Vagina (tissue), 2 donors: ENCODE measurements at regions not wholly inside any gene's neighbourhood (a gene's known extent, or its start where the extent isn't known, plus 50 kb on each side); places are given as distances from the start of the nearest gene placed in this dataset.

Source experiments
- DNase-seq, 2 donors: peaks; one replicate each; pipeline ENCODE4 v3.0.0-alpha.2; 2017; ENCODE audit errors: extremely low spot score in 2 of 2
- H3K27ac ChIP-seq: fragments of 200-600 bp; sonication (generic); one replicate; pipeline ENCODE4 v1.5.1; 2019
- H3K27me3 ChIP-seq: fragments of 200-600 bp; sonication (generic); one replicate; pipeline ENCODE4 v1.5.1; 2019
- H3K36me3 ChIP-seq, 2 donors: fragments of 200-600 bp; sonication (generic); one replicate each; pipeline ENCODE4 v1.5.1; 2017 to 2019
- H3K4me1 ChIP-seq: fragments of 200-600 bp; sonication (generic); one replicate; pipeline ENCODE4 v1.5.1; 2019
- H3K4me3 ChIP-seq, 2 donors: fragments of 200-600 bp; sonication (generic); 1 replicate in 1 of 2; 2 replicates in 1 of 2; pipeline ENCODE4 v1.5.1; 2016 to 2019
- H3K9me3 ChIP-seq: fragments of 200-600 bp; sonication (generic); one replicate; pipeline ENCODE4 v1.5.1; 2019
- CTCF ChIP-seq, 3 experiments: fragments of 450-650 bp in 2 of 3; fragments of 200-600 bp in 1 of 3; sonication (generic) in 1 of 3; IDR thresholded peaks; one replicate each; pipeline ENCODE4 v1.5.1; 2017 to 2019; ENCODE audit warnings: antibody characterized with exemption in 3 of 3, mild to moderate bottlenecking in 2 of 3, moderate library complexity in 2 of 3
- POLR2A ChIP-seq, 2 donors: fragments of 450-650 bp; IDR thresholded peaks; one replicate each; pipeline ENCODE4 v1.6.1; 2017; ENCODE audit warnings: antibody characterized with exemption in 2 of 2, mild to moderate bottlenecking in 2 of 2, moderate library complexity in 2 of 2
- POLR2AphosphoS5 ChIP-seq, 2 donors: sonication (generic); formaldehyde crosslinking; IDR thresholded peaks; one replicate each; pipeline ENCODE4 v1.9.0; 2017; ENCODE audit warnings: antibody characterized with exemption in 2 of 2, mild to moderate bottlenecking in 2 of 2, low read depth in 1 of 2; ENCODE audit not compliant: insufficient read depth in 1 of 2
- intact Hi-C: fragments of 100-400 bp; cut with DNase I; formaldehyde crosslinking; loops from one replicate; pipeline ENCODE4 v1.15.1; 2023

- Histone ChIP-seq H3K36me3 (no peaks in the 10 kb centered on the region), H3K4me1 (no peaks in the 10 kb centered on the region), H3K27ac (no peak overlapping the region), H3K27me3 (no peaks in the 10 kb centered on the region), H3K9me3 (no peaks in the 10 kb centered on the region), H3K4me3 (no peak overlapping the region)
- no peak for DNase-seq
- TF ChIP-seq POLR2A (IDR thresholded peaks at IDR 0.05) = no peak
- intact Hi-C loops = no loop called here
Observed at GRCh38 chr11:19379465-19379864, 138.7 kb upstream of the E2F8 start.

- Histone ChIP-seq H3K4me3 (no peak overlapping the region), H3K4me1 (no peaks in the 10 kb centered on the region), H3K27me3 (no peaks in the 10 kb centered on the region), H3K27ac (no peak overlapping the region), H3K9me3 (no peaks in the 10 kb centered on the region), H3K36me3 (no peaks in the 10 kb centered on the region)
- intact Hi-C loops = no loop called here
- no peak for TF ChIP-seq CTCF (IDR thresholded peaks at IDR 0.05)
- no peak for TF ChIP-seq POLR2AphosphoS5 (IDR thresholded peaks at IDR 0.05; ENCODE audit: insufficient read depth in 1 of 2, low read depth in 1 of 2)
- no peak for DNase-seq
Observed at GRCh38 chr11:19378814-19379213, 138.1 kb upstream of the E2F8 start.

- no peaks in the 10 kb centered on the region for H3K4me1 ChIP-seq
- TF ChIP-seq POLR2AphosphoS5 (IDR thresholded peaks at IDR 0.05; ENCODE audit: insufficient read depth in 1 of 2, low read depth in 1 of 2) = no peak
- H3K4me3 ChIP-seq = no peak overlapping the region
- DNase-seq = no peak
- no peaks in the 10 kb centered on the region for H3K36me3 ChIP-seq
- no peaks in the 10 kb centered on the region for H3K9me3 ChIP-seq
- no peak overlapping the region for H3K27ac ChIP-seq
- no peaks in the 10 kb centered on the region for H3K27me3 ChIP-seq
- intact Hi-C loops = no loop called here
Observed at GRCh38 chr11:19377881-19378280, 137.1 kb upstream of the E2F8 start.

- H3K27ac ChIP-seq = no peak overlapping the region
- TF ChIP-seq POLR2AphosphoS5 (IDR thresholded peaks at IDR 0.05; ENCODE audit: insufficient read depth in 1 of 2, low read depth in 1 of 2) = no peak
- no peaks in the 10 kb centered on the region for H3K27me3 ChIP-seq
- no peak for DNase-seq
- H3K9me3 ChIP-seq = no peaks in the 10 kb centered on the region
- intact Hi-C loops = no loop called here
- H3K4me1 ChIP-seq = peaks cover 4% of the 10 kb centered on the region
- H3K4me3 ChIP-seq = no peak overlapping the region
- H3K36me3 ChIP-seq = no peaks in the 10 kb centered on the region
Observed at GRCh38 chr11:19375440-19375839, 134.7 kb upstream of the E2F8 start.

GRCh38 chr11:19374151-19374569, 133.4 kb upstream of the E2F8 start:
- H3K9me3 ChIP-seq = no peaks in the 10 kb centered on the region
- H3K4me3 ChIP-seq = no peak overlapping the region
- H3K36me3 ChIP-seq = no peaks in the 10 kb centered on the region
- no peak for TF ChIP-seq CTCF (IDR thresholded peaks at IDR 0.05)
- TF ChIP-seq POLR2AphosphoS5 (IDR thresholded peaks at IDR 0.05; ENCODE audit: insufficient read depth in 1 of 2, low read depth in 1 of 2) = peak in 1 of 2 donors; percentile 20
- peak in 1 of 2 donors; percentile 65 for DNase-seq
- H3K4me1 ChIP-seq = peaks cover 14% of the 10 kb centered on the region
- no peak overlapping the region for H3K27ac ChIP-seq
- intact Hi-C loops = no loop called here
- no peaks in the 10 kb centered on the region for H3K27me3 ChIP-seq

- Histone ChIP-seq H3K27ac (no peak overlapping the region), H3K4me3 (no peak overlapping the region), H3K9me3 (no peaks in the 10 kb centered on the region), H3K4me1 (peaks cover 14% of the 10 kb centered on the region), H3K36me3 (no peaks in the 10 kb centered on the region), H3K27me3 (no peaks in the 10 kb centered on the region)
- intact Hi-C loops = no loop called here
- DNase-seq = peak in 1 of 2 donors; percentile 81
- TF ChIP-seq CTCF (IDR thresholded peaks at IDR 0.05) = no peak
- no peak for TF ChIP-seq POLR2A (IDR thresholded peaks at IDR 0.05)
- no peak for TF ChIP-seq POLR2AphosphoS5 (IDR thresholded peaks at IDR 0.05; ENCODE audit: insufficient read depth in 1 of 2, low read depth in 1 of 2)
Observed at GRCh38 chr11:19372381-19372780, 131.6 kb upstream of the E2F8 start.
